Tibial nerve (tissue), 4 donors: ENCODE measurements at regions not wholly inside any gene's neighbourhood (a gene's known extent, or its start where the extent isn't known, plus 50 kb on each side); places are given as distances from the start of the nearest gene placed in this dataset.

Source experiments
- DNase-seq, 2 donors: peaks; one replicate each; pipeline ENCODE4 v3.0.0-alpha.2; 2019; ENCODE audit warnings: low spot score in 2 of 2
- H3K27ac ChIP-seq, 4 donors: fragments of 200-600 bp; sonication (generic) in 3 of 4; one replicate each; pipeline ENCODE4 v1.5.1; 2017 to 2019; ENCODE audit warnings: mild to moderate bottlenecking in 1 of 4
- H3K27me3 ChIP-seq, 2 donors: fragments of 200-600 bp; sonication (generic) in 1 of 2; one replicate each; pipeline versions ENCODE4 v1.5.1 to v1.6.0; 2017 to 2019
- H3K36me3 ChIP-seq, 3 donors: fragments of 200-600 bp; sonication (generic); one replicate each; pipeline ENCODE4 v1.5.1; 2018 to 2019
- H3K4me1 ChIP-seq, 4 donors: fragments of 200-600 bp; sonication (generic) in 3 of 4; one replicate each; pipeline ENCODE4 v1.5.1; 2017 to 2019
- H3K4me3 ChIP-seq, 4 donors: fragments of 200-600 bp; sonication (generic) in 3 of 4; one replicate each; pipeline ENCODE4 v1.5.1; 2017 to 2019; ENCODE audit warnings: mild to moderate bottlenecking in 1 of 4, moderate library complexity in 1 of 4
- H3K9me3 ChIP-seq, 4 donors: fragments of 200-600 bp; sonication (generic) in 3 of 4; one replicate each; pipeline ENCODE4 v1.5.1; 2017 to 2019
- CTCF ChIP-seq, 5 experiments: fragments of 200-600 bp in 3 of 5; fragments of 450-650 bp in 2 of 5; sonication (generic) in 3 of 5; IDR thresholded peaks; one replicate each; pipeline ENCODE4 v1.5.1; 2016 to 2019; ENCODE audit warnings: antibody characterized with exemption in 5 of 5, mild to moderate bottlenecking in 3 of 5, moderate library complexity in 2 of 5
- EP300 ChIP-seq, 2 donors: sonication (generic); formaldehyde crosslinking; IDR thresholded peaks; one replicate each; pipeline ENCODE4 v1.6.1; 2017; ENCODE audit warnings: antibody characterized with exemption in 2 of 2, mild to moderate bottlenecking in 1 of 2
- POLR2A ChIP-seq, 2 donors: fragments of 450-650 bp; IDR thresholded peaks; one replicate each; pipeline ENCODE4 v1.6.1; 2017; ENCODE audit warnings: antibody characterized with exemption in 2 of 2, mild to moderate bottlenecking in 2 of 2, moderate library complexity in 2 of 2
- WGBS, 2 donors: methylation state at CpG; one replicate each; pipeline ENCODE4 v1.1.5; 2018; 5-methylcytosine and 5-hydroxymethylcytosine counted together

- no peaks in the 10 kb centered on the region for H3K9me3 ChIP-seq
- H3K4me1 ChIP-seq, result peaks cover 0 to 38% (median 0%) of the 10 kb centered on the region in 4 donors
- 51 to 54% methylated on average over 7 of the region's 7 CpGs for WGBS, 2 donors
- H3K36me3 ChIP-seq, result no peaks in the 10 kb centered on the region
- H3K4me3 ChIP-seq, result no peak overlapping the region
- DNase-seq, result no peak
- H3K27ac ChIP-seq, result no peak overlapping the region
- TF ChIP-seq POLR2A (IDR thresholded peaks at IDR 0.05) (no peak), CTCF (IDR thresholded peaks at IDR 0.05) (no peak), EP300 (IDR thresholded peaks at IDR 0.05) (no peak)
- H3K27me3 ChIP-seq, result no peaks in the 10 kb centered on the region
These were observed 303.1 kb downstream of the FZD1 start for GRCh38 chr7:91567081-91568012.

- 94 to 97% methylated on average over 1 of the region's 1 CpG for WGBS, 2 donors
- no peak for DNase-seq
- TF ChIP-seq POLR2A (IDR thresholded peaks at IDR 0.05), result no peak
- TF ChIP-seq EP300 (IDR thresholded peaks at IDR 0.05), result no peak
- no peak for TF ChIP-seq CTCF (IDR thresholded peaks at IDR 0.05)
These were observed 303.9 kb downstream of the FZD1 start for GRCh38 chr7:91568138-91568537.

GRCh38 chr7:91569728-91570457 lies 305.7 kb downstream of the FZD1 start:
- no peaks in the 10 kb centered on the region for H3K36me3 ChIP-seq
- no peaks in the 10 kb centered on the region for H3K27me3 ChIP-seq
- no peak for DNase-seq
- 80 to 86% methylated on average over 1 of the region's 1 CpG for WGBS, 2 donors
- H3K9me3 ChIP-seq, result no peaks in the 10 kb centered on the region
- H3K27ac ChIP-seq, result no peak overlapping the region
- peaks cover 0 to 38% (median 0%) of the 10 kb centered on the region in 4 donors for H3K4me1 ChIP-seq
- TF ChIP-seq CTCF (IDR thresholded peaks at IDR 0.05) (no peak), POLR2A (IDR thresholded peaks at IDR 0.05) (no peak), EP300 (IDR thresholded peaks at IDR 0.05) (no peak)
- no peak overlapping the region for H3K4me3 ChIP-seq

More at GRCh38 chr7:91568138-91568537, 303.9 kb downstream of the FZD1 start:
- Histone ChIP-seq H3K4me3 (no peak overlapping the region), H3K9me3 (no peaks in the 10 kb centered on the region), H3K27ac (no peak overlapping the region), H3K4me1 (peaks cover 0 to 38% (median 0%) of the 10 kb centered on the region in 4 donors), H3K36me3 (no peaks in the 10 kb centered on the region), H3K27me3 (no peaks in the 10 kb centered on the region)

- peaks cover 0 to 38% (median 0%) of the 10 kb centered on the region in 4 donors for H3K4me1 ChIP-seq
- H3K4me3 ChIP-seq, result no peak overlapping the region
- DNase-seq, result no peak
- no peaks in the 10 kb centered on the region for H3K9me3 ChIP-seq
- TF ChIP-seq CTCF (IDR thresholded peaks at IDR 0.05) (no peak), POLR2A (IDR thresholded peaks at IDR 0.05) (no peak), EP300 (IDR thresholded peaks at IDR 0.05) (no peak)
- H3K36me3 ChIP-seq, result no peaks in the 10 kb centered on the region
- H3K27ac ChIP-seq, result no peak overlapping the region
- H3K27me3 ChIP-seq, result no peaks in the 10 kb centered on the region
These were observed 306.3 kb downstream of the FZD1 start for GRCh38 chr7:91570560-91570959.

- TF ChIP-seq POLR2A (IDR thresholded peaks at IDR 0.05) (no peak), EP300 (IDR thresholded peaks at IDR 0.05) (no peak), CTCF (IDR thresholded peaks at IDR 0.05) (no peak)
- Histone ChIP-seq H3K9me3 (no peaks in the 10 kb centered on the region), H3K4me3 (no peak overlapping the region), H3K4me1 (peaks cover 0 to 33% (median 0%) of the 10 kb centered on the region in 4 donors), H3K27me3 (no peaks in the 10 kb centered on the region), H3K36me3 (no peaks in the 10 kb centered on the region), H3K27ac (no peak overlapping the region)
- no peak for DNase-seq
- WGBS, 2 donors, result 94 to 100% methylated on average over 1 of the region's 1 CpG
These were observed 307.4 kb downstream of the FZD1 start for GRCh38 chr7:91571601-91572000.
